ENCODE measurements at regions not wholly inside any gene's neighbourhood (a gene's known extent, or its start where the extent isn't known, plus 50 kb on each side); places are given as distances from the start of the nearest gene placed in this dataset.
"Not testable (repeated sequence)": the region's sequence is repeated elsewhere in the genome, so short reads cannot be mapped to it uniquely, and the experiment has no call there.

- DNase-seq: no peak
These were observed 239.6 kb upstream of the DUSP10 start for GRCh38 chr1:221981461-221981860.

GRCh38 chr1:221979444-221980032 is 237.6 kb upstream of the DUSP10 start:
- no peak for DNase-seq

DNA sequence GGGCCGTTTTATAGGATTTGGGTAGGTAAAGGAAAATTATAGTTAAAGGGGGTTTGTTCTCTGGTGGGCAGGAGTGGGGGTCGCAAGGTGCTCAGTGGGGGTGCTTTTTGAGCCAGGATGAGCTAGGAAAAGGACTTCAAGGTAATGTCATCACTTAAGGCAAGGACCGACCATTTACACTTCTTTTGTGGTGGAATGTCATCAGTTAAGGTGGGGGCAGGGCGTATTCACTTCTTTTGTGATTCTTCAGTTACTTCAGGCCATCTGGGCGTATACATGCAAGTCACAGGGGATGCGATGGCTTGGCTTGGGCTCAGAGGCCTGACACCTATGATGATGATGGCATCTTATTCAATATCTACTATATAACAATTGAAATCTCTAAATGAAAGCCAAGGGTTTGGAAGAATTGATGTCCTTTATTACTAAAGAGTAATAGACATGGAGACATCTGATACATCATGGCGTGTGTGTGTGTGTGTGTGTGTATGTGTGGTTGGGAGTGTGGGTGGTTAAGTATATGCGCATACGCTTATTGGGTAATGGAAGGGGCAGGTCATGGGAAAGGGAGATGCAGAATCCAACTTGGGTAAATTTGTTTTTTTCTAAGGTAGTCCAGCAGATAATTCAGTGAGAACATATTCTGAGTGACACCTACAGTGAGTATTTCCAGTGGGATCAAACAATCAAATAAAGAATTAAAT is 236.9 kb upstream of the DUSP10 start:
- not testable (repeated sequence) for DNase-seq

DNA sequence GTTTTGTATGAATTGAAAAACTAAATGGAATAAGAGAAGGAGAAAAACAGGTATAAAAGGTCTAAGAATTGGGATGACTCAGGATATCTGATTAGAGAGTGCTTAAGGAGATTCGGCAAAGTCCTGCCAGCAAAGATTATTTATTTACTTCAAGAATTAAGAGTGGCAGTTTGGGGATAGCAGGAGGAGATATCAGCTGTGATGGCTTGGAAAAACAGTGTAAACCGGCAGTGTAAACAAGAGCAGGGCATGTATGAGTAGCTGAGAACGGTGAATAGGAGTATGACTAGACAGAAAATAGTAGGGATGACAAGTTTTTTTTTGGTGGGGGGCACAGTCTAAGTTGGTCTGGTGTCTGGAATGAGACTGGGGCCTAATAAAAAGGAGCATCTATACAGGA is 231.9 kb upstream of the DUSP10 start:
- DNase-seq: not testable (repeated sequence)

GRCh38 chr1:221972276-221973235 is 230.7 kb upstream of the DUSP10 start:
- DNase-seq: no peak

- not testable (repeated sequence) for DNase-seq
These were observed 229.1 kb upstream of the DUSP10 start for GRCh38 chr1:221971035-221971434.

DNA sequence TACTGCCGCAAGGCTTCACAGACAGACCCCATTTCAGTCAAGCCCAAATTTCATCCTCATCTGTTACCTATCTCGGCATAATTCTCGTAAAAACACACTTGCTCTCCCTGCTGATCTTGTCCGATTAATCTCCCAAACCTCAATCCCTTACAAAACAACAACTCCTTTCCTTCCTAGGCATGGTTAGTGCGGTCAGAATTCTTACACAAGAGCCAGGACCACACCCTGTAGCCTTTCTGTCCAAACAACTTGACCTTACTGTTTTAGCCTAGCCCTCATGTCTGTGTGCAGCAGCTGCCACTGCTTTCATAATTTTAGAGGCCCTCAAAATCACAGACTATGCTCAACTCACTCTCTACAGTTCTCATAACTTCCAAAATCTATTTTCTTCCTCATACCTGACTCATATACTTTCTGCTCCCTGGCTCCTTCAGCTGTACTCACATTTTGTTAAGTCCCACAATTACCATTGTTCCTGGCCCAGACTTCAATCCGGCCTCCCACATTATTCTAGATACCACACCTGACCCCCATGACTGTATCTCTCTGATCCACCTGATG is 227.5 kb upstream of the DUSP10 start:
- not testable (repeated sequence) for DNase-seq

GRCh38 chr1:221967538-221967937 is 225.6 kb upstream of the DUSP10 start:
- not testable (repeated sequence) for DNase-seq

DNA sequence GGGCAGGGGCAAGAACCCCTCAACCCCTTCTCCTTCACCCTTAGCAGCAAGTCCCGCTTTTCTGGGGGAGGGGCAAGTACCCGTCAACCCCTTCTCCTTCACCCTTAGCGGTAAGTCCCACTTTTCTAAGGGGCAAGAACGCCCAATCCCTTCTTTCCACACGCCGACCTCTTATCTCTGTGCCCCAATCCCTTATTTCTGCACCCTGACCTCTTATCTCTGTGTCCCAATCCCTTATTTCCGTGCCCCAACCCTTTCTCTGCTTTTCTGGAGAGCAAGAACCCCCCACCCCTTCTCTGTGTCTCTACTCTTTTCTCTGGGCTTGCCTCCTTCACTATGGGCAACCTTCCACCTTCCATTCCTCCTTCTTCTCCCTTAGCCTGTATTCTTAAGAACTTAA is 225.0 kb upstream of the DUSP10 start:
- DNase-seq: not testable (repeated sequence)

DNA sequence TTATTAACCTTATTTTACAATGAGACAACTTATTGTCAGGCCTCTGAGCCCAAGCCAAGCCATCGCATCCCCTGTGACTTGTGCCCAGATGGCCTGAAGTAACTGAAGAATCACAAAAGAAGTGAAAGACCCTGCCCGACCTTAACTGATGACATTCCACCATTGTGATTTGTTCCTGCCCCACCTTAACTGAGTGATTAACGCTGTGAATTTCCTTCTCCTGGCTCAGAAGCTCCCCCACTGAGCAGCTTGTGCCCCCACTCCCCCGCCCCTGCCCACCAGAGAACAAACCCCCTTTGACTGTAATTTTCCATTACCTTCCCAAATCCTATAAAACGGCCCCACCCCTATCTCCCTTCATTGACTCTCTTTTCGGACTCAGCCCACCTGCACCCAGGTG is 224.0 kb upstream of the DUSP10 start:
- not testable (repeated sequence) for DNase-seq

DNA sequence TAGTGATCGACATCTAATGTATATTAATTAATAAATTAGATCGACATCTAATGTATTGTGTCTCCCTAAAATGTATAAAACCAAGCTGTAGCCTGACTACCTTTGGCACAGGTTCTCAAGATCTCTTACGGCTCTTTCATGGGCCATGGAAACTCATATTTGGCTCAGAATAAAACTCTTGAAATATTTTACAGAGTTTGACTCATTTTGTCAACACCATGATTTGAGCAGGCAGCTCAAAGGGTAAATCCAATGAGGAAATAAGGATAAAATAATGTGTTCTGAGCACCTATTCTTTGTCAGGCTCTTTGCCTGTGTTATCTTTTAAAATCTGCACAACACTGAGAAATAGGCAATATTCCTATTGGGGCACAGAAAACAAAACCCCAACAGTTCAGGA is 223.4 kb upstream of the DUSP10 start:
- no peak for DNase-seq

DNA sequence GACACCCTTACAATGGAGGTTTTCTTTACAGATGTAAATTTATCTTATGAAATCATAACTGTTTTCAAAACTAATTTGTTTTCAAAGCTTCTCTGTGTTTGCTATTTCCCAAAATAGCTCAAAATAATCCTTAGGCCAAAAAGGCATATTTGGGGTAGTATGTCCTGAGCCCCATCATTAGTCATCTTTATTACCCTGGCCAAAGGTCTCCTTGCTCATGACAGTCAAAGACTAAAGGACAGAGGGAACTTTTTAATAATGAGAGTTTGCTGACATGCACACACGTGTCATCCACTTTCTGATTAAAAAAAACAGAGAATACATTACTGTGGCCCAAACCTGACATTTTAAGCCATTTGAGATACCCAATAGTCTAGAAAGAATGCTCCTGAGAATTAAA is 221.9 kb upstream of the DUSP10 start:
- no peak for DNase-seq

- no peak for DNase-seq
These were observed 220.5 kb upstream of the DUSP10 start for GRCh38 chr1:221962385-221962784.

GRCh38 chr1:221961532-221962292 is 219.8 kb upstream of the DUSP10 start:
- no peak for DNase-seq

- DNase-seq: not testable (repeated sequence)
These were observed 216.3 kb upstream of the DUSP10 start for GRCh38 chr1:221958161-221958562.

DNA sequence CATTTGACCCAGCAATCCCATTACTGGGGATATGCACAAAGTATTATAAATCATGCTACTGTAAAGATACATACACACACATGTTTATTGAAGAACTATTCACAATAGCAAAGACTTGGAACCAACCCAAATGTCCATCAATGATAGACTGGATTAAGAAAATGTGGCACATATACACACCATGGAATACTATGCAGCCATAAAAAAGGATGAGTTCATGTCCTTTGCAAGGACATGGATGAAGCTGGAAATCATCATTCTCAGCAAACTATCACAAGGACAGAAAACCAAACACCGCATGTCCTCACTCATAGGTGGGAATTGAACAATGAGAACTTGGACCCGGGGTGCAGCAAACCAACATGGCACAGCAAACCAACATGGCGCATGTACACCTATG is 215.5 kb upstream of the DUSP10 start:
- not testable (repeated sequence) for DNase-seq

GRCh38 chr1:221949996-221950395 is 208.1 kb upstream of the DUSP10 start:
- DNase-seq: no peak

DNA sequence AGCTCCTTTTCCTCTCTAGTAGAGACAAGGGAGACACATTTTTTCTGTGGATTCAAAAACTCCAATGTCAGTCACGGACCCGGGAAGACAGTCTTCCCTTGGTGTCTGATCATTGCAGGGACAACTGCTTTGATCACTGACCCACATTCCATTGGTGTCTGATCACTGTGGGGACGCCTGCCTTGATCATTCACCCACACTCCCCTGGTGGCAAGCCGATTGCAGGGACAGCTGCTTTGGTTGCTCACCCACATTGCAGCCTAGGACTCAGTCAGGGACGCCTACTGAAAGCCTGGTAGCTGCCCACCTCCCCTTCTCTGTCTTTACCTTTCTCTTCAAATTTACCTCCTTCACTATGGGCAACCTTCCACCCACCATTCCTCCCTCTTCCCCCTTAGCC is 206.6 kb upstream of the DUSP10 start:
- no peak for DNase-seq

DNA sequence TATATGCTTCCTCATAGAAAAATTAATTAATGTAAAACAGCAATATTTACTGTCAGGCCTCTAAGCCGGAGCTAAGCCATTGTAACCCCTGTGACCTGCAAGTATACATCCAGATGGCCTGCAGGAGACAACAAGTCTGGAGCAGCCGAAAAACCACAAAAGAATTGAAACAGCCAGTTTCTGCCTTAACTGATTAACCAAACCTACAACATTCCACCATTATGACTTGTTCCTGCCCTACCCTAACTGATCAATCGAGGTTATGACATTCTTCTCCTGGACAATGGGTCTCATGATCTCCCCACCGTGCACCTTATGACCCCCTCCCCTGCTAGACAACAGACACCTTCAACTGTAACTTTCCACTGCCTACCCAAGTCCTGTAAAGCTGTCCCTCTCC is 205.8 kb upstream of the DUSP10 start:
- DNase-seq: no peak

GRCh38 chr1:221946768-221947167 is 204.9 kb upstream of the DUSP10 start:
- DNase-seq: no peak

DNA sequence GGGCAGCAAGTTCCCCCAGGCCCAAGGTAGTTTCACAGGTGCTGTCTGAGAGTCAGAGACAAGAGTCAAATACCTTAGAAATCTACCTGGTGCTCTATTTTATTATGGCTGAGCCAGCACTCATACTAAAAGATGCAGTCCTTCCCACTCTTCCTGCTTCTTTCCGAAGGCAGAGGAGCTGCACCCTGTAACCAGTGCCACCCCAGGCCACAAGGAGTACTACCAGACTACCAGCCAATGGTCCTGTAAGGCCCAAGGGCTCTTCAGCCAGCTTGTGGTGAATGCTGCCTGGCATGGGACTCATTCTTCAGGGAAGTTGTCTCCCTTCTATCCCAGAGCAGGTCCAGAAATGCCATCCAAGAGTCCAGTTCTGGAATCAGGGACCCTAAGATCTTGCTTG is 203.8 kb upstream of the DUSP10 start:
- DNase-seq: no peak

DNA sequence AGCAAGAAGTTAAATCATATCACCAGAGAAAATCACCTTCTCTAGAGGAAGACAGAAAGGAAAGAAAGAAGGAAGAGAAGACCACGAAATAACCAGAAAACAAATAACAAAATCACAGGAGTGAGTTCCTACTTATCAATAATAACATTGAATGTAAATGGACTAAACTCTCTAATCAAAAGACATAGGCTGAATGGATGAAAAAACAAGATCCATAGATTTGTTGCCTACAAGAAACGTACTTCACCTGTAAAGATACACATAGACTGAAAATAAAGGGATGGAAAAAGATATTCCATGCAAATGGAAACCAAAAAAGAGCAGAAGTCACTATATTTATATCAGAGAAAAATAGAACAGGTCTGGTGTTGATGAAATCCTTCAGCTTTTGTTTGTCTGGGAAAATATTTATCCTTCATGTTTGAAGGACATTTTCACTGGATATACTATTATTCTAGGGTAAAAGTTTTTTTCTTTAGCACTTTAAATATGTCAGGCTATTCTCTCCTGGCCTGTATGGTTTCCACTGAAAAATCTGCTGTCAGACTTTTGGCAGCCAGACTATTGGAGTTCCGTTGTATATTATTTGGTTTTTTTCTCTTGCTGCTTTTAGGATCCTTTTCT is 202.5 kb upstream of the DUSP10 start:
- DNase-seq: no peak

All from DMS79 (cell line).